PC-3 (cell line): ENCODE measurements at regions not wholly inside any gene's neighbourhood (a gene's known extent, or its start where the extent isn't known, plus 50 kb on each side); places are given as distances from the start of the nearest gene placed in this dataset.

Source experiments
- ATAC-seq: fragments of 200-7000 bp; cut with Tn5 transposase; 2 replicates; pipeline ENCODE4 v1.9.1; 2020; ENCODE audit warnings: mild to moderate bottlenecking, moderate library complexity
- BruUV-seq: library from RNA; stranded (reverse); fragments of 400-500 nt; replicated peaks from 2 replicates; lab custom pipeline; 2021; lab: Mats Ljungman, UMichigan
- CTCF ChIA-PET: fragments of 300-600 bp; sonication (Branson Sonifier 250); formaldehyde crosslinking; loops from one replicate; lab custom pipeline; 2022; ENCODE audit warnings: antibody characterized with exemption; lab: Charles Lee
- POLR2A ChIA-PET: fragments of 300-600 bp; sonication (Branson Sonifier 250); formaldehyde crosslinking; loops from one replicate; lab custom pipeline; 2022; ENCODE audit warnings: antibody characterized with exemption; ENCODE audit not compliant: unreplicated experiment; lab: Charles Lee
- DNase-seq: peaks from one replicate; pipeline ENCODE4 v3.0.0-alpha.2; 2015
- H2AFZ ChIP-seq: fragments of 300-600 bp; sonication (generic); 2 replicates; pipeline ENCODE4 v1.6.0; 2016; ENCODE audit warnings: antibody characterized with exemption, low read length
- H3F3A ChIP-seq: fragments of 300-600 bp; sonication (generic); one replicate; pipeline ENCODE4 v1.6.0; 2017; ENCODE audit warnings: antibody characterized with exemption, low read length, control low read depth, mild to moderate bottlenecking; ENCODE audit not compliant: unreplicated experiment
- H3K27ac ChIP-seq: fragments of 300-600 bp; sonication (generic); 2 replicates; pipeline ENCODE4 v1.5.1; 2016; ENCODE audit warnings: mild to moderate bottlenecking, low read length
- H3K27me3 ChIP-seq: fragments of 300-600 bp; sonication (generic); 2 replicates; pipeline ENCODE4 v1.6.1; 2016; ENCODE audit warnings: low read length, mixed read lengths
- H3K36me3 ChIP-seq: fragments of 300-600 bp; sonication (generic); 2 replicates; pipeline ENCODE4 v1.6.1; 2016; ENCODE audit warnings: low read depth, mixed run types, low read length, mixed read lengths
- H3K4me1 ChIP-seq: fragments of 300-600 bp; sonication (generic); 2 replicates; pipeline ENCODE4 v1.5.1; 2016; ENCODE audit warnings: low read length; ENCODE audit not compliant: insufficient read depth
- H3K4me2 ChIP-seq: fragments of 300-600 bp; sonication (generic); 2 replicates; pipeline ENCODE4 v1.6.0; 2016; ENCODE audit warnings: low read length
- H3K4me3 ChIP-seq: fragments of 300-600 bp; sonication (generic); 2 replicates; pipeline ENCODE4 v1.5.1; 2016; ENCODE audit warnings: mild to moderate bottlenecking, low read length, mixed read lengths
- H3K79me2 ChIP-seq: fragments of 300-600 bp; sonication (generic); 2 replicates; pipeline ENCODE4 v1.6.1; 2017; ENCODE audit warnings: low read length, mixed read lengths
- H3K9ac ChIP-seq: fragments of 300-600 bp; sonication (generic); 2 replicates; pipeline ENCODE4 v1.6.0; 2016; ENCODE audit warnings: mild to moderate bottlenecking, low read length
- H3K9me2 ChIP-seq: fragments of 300-600 bp; sonication (generic); replicated peaks from 2 replicates; pipeline ENCODE4 v1.6.1; 2016; ENCODE audit warnings: mixed run types, low read length, mixed read lengths
- H3K9me3 ChIP-seq: fragments of 300-600 bp; sonication (generic); 2 replicates; pipeline ENCODE4 v1.6.1; 2016; ENCODE audit warnings: low read length, mixed read lengths
- H4K20me1 ChIP-seq: fragments of 300-600 bp; sonication (generic); 2 replicates; pipeline ENCODE4 v1.6.1; 2016; ENCODE audit warnings: low read length, mixed read lengths
- CTCF ChIP-seq: fragments of 300-600 bp; sonication (generic); conservative IDR thresholded peaks from 2 replicates; pipeline ENCODE4 v1.5.1; 2017; ENCODE audit warnings: antibody characterized with exemption, low read depth, mild to moderate bottlenecking, low read length
- EZH2 ChIP-seq: fragments of 300-600 bp; sonication (generic); IDR thresholded peaks from one replicate; pipeline ENCODE4 v1.6.1; 2017; ENCODE audit warnings: antibody characterized with exemption, mild to moderate bottlenecking, low read length; ENCODE audit not compliant: unreplicated experiment
- EZH2phosphoT487 ChIP-seq: fragments of 300-600 bp; sonication (generic); IDR thresholded peaks from 2 replicates; pipeline ENCODE4 v1.6.1; 2018; ENCODE audit warnings: mild to moderate bottlenecking, antibody characterized with exemption, low read length, borderline replicate concordance
- intact Hi-C: fragments of 100-400 bp; cut with micrococcal nuclease; formaldehyde crosslinking; loops from 2 replicates; pipeline ENCODE4 v1.9.0; 2023

- TF ChIP-seq EZH2phosphoT487 (no peak), EZH2 (no peak), CTCF (no peak)
- H3K9me3 ChIP-seq: no peaks in the 10 kb centered on the region
- intact Hi-C loops: no loop called here
Measured at GRCh38 chr10:36220151-36220550, 578.1 kb upstream of the FZD8 start.

GRCh38 chr10:36211856-36212255 lies 569.8 kb upstream of the FZD8 start:
- Histone ChIP-seq H3K79me2 (no peaks in the 10 kb centered on the region), H3F3A (no peaks in the 10 kb centered on the region), H3K36me3 (no peaks in the 10 kb centered on the region), H3K4me3 (no peak overlapping the region), H3K9me3 (no peaks in the 10 kb centered on the region), H3K9ac (no peak overlapping the region), H3K4me2 (no peak overlapping the region), H3K27me3 (no peaks in the 10 kb centered on the region), H3K27ac (no peak overlapping the region), H3K4me1 (no peaks in the 10 kb centered on the region), H4K20me1 (no peaks in the 10 kb centered on the region), H2AFZ (no peak overlapping the region), H3K9me2 (no peaks in the 10 kb centered on the region)
- intact Hi-C loops: no loop called here
- TF ChIP-seq EZH2 (no peak), EZH2phosphoT487 (no peak), CTCF (no peak)
- ATAC-seq (no peak; the same call in 1 of the 2 replicates), DNase-seq (no peak)
- CTCF ChIA-PET: no interaction called here
- POLR2A ChIA-PET: interaction anchor here (0.7 kb wide), 1 partner anchor 295 kb away, joined by 4 read pairs; no protein-coding TSS in a partner anchor
- BruUV-seq: no TSS peak

More at GRCh38 chr10:36220151-36220550, 578.1 kb upstream of the FZD8 start:
- no peak for ATAC-seq
- H3K9ac ChIP-seq: no peak overlapping the region
- no peak overlapping the region for H3K4me2 ChIP-seq
- H3F3A ChIP-seq: no peaks in the 10 kb centered on the region
- POLR2A ChIA-PET: no interaction called here
- H3K79me2 ChIP-seq: no peaks in the 10 kb centered on the region
- H3K27ac ChIP-seq: no peak overlapping the region
- no peaks in the 10 kb centered on the region for H4K20me1 ChIP-seq
- BruUV-seq: no TSS peak
- no peaks in the 10 kb centered on the region for H3K4me1 ChIP-seq
- no peaks in the 10 kb centered on the region for H3K27me3 ChIP-seq
- no peak overlapping the region for H3K4me3 ChIP-seq
- H2AFZ ChIP-seq: no peak overlapping the region
- no peaks in the 10 kb centered on the region for H3K9me2 ChIP-seq
- no peaks in the 10 kb centered on the region for H3K36me3 ChIP-seq
- CTCF ChIA-PET: no interaction called here
- DNase-seq: no peak

GRCh38 chr10:36209480-36209879 lies 567.4 kb upstream of the FZD8 start:
- Histone ChIP-seq H3K9ac (no peak overlapping the region), H2AFZ (no peak overlapping the region), H3F3A (no peaks in the 10 kb centered on the region), H3K4me3 (no peak overlapping the region), H3K36me3 (no peaks in the 10 kb centered on the region), H3K27ac (no peak overlapping the region), H4K20me1 (no peaks in the 10 kb centered on the region), H3K9me3 (no peaks in the 10 kb centered on the region), H3K9me2 (no peaks in the 10 kb centered on the region), H3K79me2 (no peaks in the 10 kb centered on the region), H3K4me1 (no peaks in the 10 kb centered on the region), H3K27me3 (no peaks in the 10 kb centered on the region), H3K4me2 (no peak overlapping the region)
- DNase-seq (no peak), ATAC-seq (peak; percentile 24; the same call in 1 of the 2 replicates)
- no TSS peak for BruUV-seq
- intact Hi-C loops: no loop called here
- POLR2A ChIA-PET: no interaction called here
- TF ChIP-seq EZH2phosphoT487 (no peak), EZH2 (no peak), CTCF (no peak)
- CTCF ChIA-PET: no interaction called here
